Bronchial epithelial cell (primary cell): ENCODE measurements at regions not wholly inside any gene's neighbourhood (a gene's known extent, or its start where the extent isn't known, plus 50 kb on each side); places are given as distances from the start of the nearest gene placed in this dataset.

Source experiments
- DNase-seq: peaks from one replicate; pipeline ENCODE4 v3.0.0-alpha.2; 2010; ENCODE audit warnings: low read depth
- FAIRE-seq: peaks from 2 replicates; lab custom pipeline; 2011; peaks lifted over from hg19 to GRCh38; lab: Jason Lieb, UNC
- H3K27me3 ChIP-seq: 2 replicates; pipeline ENCODE4 v1.5.1; 2011; ENCODE audit warnings: low read length; ENCODE audit not compliant: control insufficient read depth, insufficient read depth
- H3K36me3 ChIP-seq: 2 replicates; pipeline ENCODE4 v1.5.1; 2011; ENCODE audit warnings: low read length; ENCODE audit not compliant: control insufficient read depth, insufficient read depth
- H3K4me3 ChIP-seq: 2 replicates; pipeline ENCODE4 v1.5.1; 2011; ENCODE audit warnings: mild to moderate bottlenecking, low read depth, low read length, control low read depth
- CTCF ChIP-seq: IDR thresholded peaks from 2 replicates; pipeline ENCODE4 v1.5.1; 2011; ENCODE audit warnings: mild to moderate bottlenecking, moderate library complexity, low read length, control low read depth, inconsistent platforms; ENCODE audit not compliant: insufficient read depth, severe bottlenecking

GRCh38 chr13:85462792-85463425 lies 336.3 kb downstream of the SLITRK6 start:
- no peak for FAIRE-seq
- TF ChIP-seq CTCF = no peak
- H3K27me3 ChIP-seq = no peaks in the 10 kb centered on the region
- no peak overlapping the region for H3K4me3 ChIP-seq
- DNase-seq = no peak
- H3K36me3 ChIP-seq = no peaks in the 10 kb centered on the region

GRCh38 chr13:85461621-85462020 lies 337.6 kb downstream of the SLITRK6 start:
- Histone ChIP-seq H3K27me3 (no peaks in the 10 kb centered on the region), H3K4me3 (no peak overlapping the region), H3K36me3 (no peaks in the 10 kb centered on the region)
- DNase-seq (no peak), FAIRE-seq (no peak)
- no peak for TF ChIP-seq CTCF

GRCh38 chr13:85445534-85445933 lies 353.7 kb downstream of the SLITRK6 start:
- no peak for DNase-seq
- no peak for TF ChIP-seq CTCF
- Histone ChIP-seq H3K27me3 (no peaks in the 10 kb centered on the region), H3K36me3 (no peaks in the 10 kb centered on the region), H3K4me3 (no peak overlapping the region)
- no peak for FAIRE-seq

GRCh38 chr13:85441975-85442374 lies 357.2 kb downstream of the SLITRK6 start:
- DNase-seq = no peak
- Histone ChIP-seq H3K4me3 (no peak overlapping the region), H3K27me3 (no peaks in the 10 kb centered on the region), H3K36me3 (no peaks in the 10 kb centered on the region)
- FAIRE-seq = no peak
- no peak for TF ChIP-seq CTCF

GRCh38 chr13:85441364-85441763 lies 357.9 kb downstream of the SLITRK6 start:
- H3K36me3 ChIP-seq = no peaks in the 10 kb centered on the region
- FAIRE-seq (no peak), DNase-seq (no peak)
- no peaks in the 10 kb centered on the region for H3K27me3 ChIP-seq
- H3K4me3 ChIP-seq = no peak overlapping the region
- TF ChIP-seq CTCF = no peak

- no peaks in the 10 kb centered on the region for H3K36me3 ChIP-seq
- no peak for FAIRE-seq
- TF ChIP-seq CTCF = no peak
- no peak overlapping the region for H3K4me3 ChIP-seq
- H3K27me3 ChIP-seq = no peaks in the 10 kb centered on the region
- DNase-seq = no peak
These were observed 363.2 kb downstream of the SLITRK6 start for GRCh38 chr13:85436029-85436428.
